OCI-LY7 (cell line): ENCODE measurements at regions not wholly inside any gene's neighbourhood (a gene's known extent, or its start where the extent isn't known, plus 50 kb on each side); places are given as distances from the start of the nearest gene placed in this dataset.

Source experiments
- BruUV-seq: library from RNA; stranded (reverse); fragments of 400-500 nt; replicated peaks from 2 replicates; lab custom pipeline; 2021; lab: Mats Ljungman, UMichigan
- CTCF ChIA-PET: fragments of 300-600 bp; sonication (Branson Sonifier 250); formaldehyde crosslinking; loops from one replicate; lab custom pipeline; 2022; ENCODE audit warnings: antibody characterized with exemption; ENCODE audit not compliant: unreplicated experiment; lab: Charles Lee
- POLR2A ChIA-PET: fragments of 300-600 bp; sonication (Branson Sonifier 250); formaldehyde crosslinking; loops from one replicate; lab custom pipeline; 2022; ENCODE audit warnings: antibody characterized with exemption; lab: Charles Lee
- DNase-seq: peaks from one replicate; pipeline ENCODE4 v3.0.0-alpha.2; 2015; ENCODE audit warnings: low spot score
- H2AFZ ChIP-seq: fragments of 200-600 bp; sonication (generic), shearing (Covaris generic); 2 replicates; pipeline ENCODE4 v1.6.1; 2014; ENCODE audit warnings: mild to moderate bottlenecking, antibody characterized with exemption, low read length, moderate library complexity
- H3K27ac ChIP-seq: fragments of 200-600 bp; sonication (generic); 2 replicates; pipeline ENCODE4 v1.5.1; 2014; ENCODE audit warnings: mixed run types, low read depth, mild to moderate bottlenecking, moderate library complexity, low read length, inconsistent platforms; ENCODE audit not compliant: poor library complexity, severe bottlenecking
- H3K36me3 ChIP-seq: fragments of 200-600 bp; sonication (generic); 2 replicates; pipeline ENCODE4 v1.6.1; 2014; ENCODE audit warnings: mild to moderate bottlenecking, antibody characterized with exemption, low read length, moderate library complexity, mixed read lengths; ENCODE audit not compliant: insufficient read depth
- H3K4me1 ChIP-seq: fragments of 200-600 bp; sonication (generic); 2 replicates; pipeline ENCODE4 v1.5.1; 2014; ENCODE audit warnings: mild to moderate bottlenecking, low read length; ENCODE audit not compliant: insufficient read depth, poor library complexity, severe bottlenecking
- H3K4me2 ChIP-seq: fragments of 200-600 bp; sonication (generic); 2 replicates; pipeline ENCODE4 v1.6.1; 2014; ENCODE audit warnings: mild to moderate bottlenecking, low read length
- H3K4me3 ChIP-seq: fragments of 200-600 bp; sonication (generic); 2 replicates; pipeline ENCODE4 v1.5.1; 2014; ENCODE audit warnings: mild to moderate bottlenecking, low read depth, low read length; ENCODE audit not compliant: poor library complexity, severe bottlenecking
- H3K79me2 ChIP-seq: fragments of 200-600 bp; sonication (generic); 2 replicates; pipeline ENCODE4 v1.6.1; 2016; ENCODE audit warnings: low read depth, mild to moderate bottlenecking, low read length, moderate library complexity, mixed read lengths; ENCODE audit not compliant: insufficient read depth
- H3K9me2 ChIP-seq: fragments of 200-600 bp; sonication (generic); 2 replicates; pipeline ENCODE4 v1.6.1; 2016; ENCODE audit warnings: mild to moderate bottlenecking, low read length, mixed read lengths; ENCODE audit not compliant: insufficient read depth
- H3K9me3 ChIP-seq: fragments of 200-600 bp; sonication (generic); 2 replicates; pipeline ENCODE4 v1.6.1; 2014; ENCODE audit warnings: mild to moderate bottlenecking, mixed run types, low read length, mixed read lengths
- H4K20me1 ChIP-seq: fragments of 200-600 bp; sonication (generic); 2 replicates; pipeline ENCODE4 v1.6.1; 2014; ENCODE audit warnings: mild to moderate bottlenecking, antibody characterized with exemption, low read length, moderate library complexity, mixed read lengths; ENCODE audit not compliant: insufficient read depth
- EZH2phosphoT487 ChIP-seq: fragments of 200-600 bp; sonication (generic); IDR thresholded peaks from 2 replicates; pipeline ENCODE4 v1.6.1; 2018; ENCODE audit warnings: low read depth, borderline replicate concordance, mild to moderate bottlenecking, mixed run types, antibody characterized with exemption, low read length, moderate library complexity, mixed read lengths
- intact Hi-C: fragments of 100-400 bp; cut with micrococcal nuclease; formaldehyde crosslinking; loops from one replicate; pipeline ENCODE4 v1.10.0; 2022; ENCODE audit not compliant: unreplicated experiment
- TF ChIP-seq, protein P1 (sequence below): fragments of 200-600 bp; sonication (generic); conservative IDR thresholded peaks from 2 replicates; pipeline ENCODE4 v1.5.1; 2014; ENCODE audit warnings: mild to moderate bottlenecking, antibody characterized with exemption, low read length, moderate library complexity, mixed read lengths

DNA sequence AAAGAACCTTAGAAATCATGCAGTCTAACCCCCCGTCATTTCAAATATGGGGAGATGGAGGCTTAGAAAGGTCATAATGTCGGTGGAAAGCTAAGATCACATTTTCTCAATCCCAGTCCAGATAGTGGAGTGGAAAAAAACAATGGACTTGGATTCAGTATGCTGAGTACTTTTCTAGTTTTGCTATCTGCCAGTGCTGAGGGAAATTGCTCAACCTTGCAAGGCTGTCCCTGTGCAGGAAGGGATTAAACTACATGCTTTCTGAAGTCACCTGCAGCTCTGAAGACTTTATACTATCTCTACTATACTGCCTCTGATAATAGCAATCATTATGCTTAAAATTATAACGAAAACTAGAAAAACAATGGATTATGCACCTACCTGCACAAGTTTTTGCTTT lies 272.8 kb downstream of the LRIG3 start:
- TF ChIP-seq, protein P1, sequence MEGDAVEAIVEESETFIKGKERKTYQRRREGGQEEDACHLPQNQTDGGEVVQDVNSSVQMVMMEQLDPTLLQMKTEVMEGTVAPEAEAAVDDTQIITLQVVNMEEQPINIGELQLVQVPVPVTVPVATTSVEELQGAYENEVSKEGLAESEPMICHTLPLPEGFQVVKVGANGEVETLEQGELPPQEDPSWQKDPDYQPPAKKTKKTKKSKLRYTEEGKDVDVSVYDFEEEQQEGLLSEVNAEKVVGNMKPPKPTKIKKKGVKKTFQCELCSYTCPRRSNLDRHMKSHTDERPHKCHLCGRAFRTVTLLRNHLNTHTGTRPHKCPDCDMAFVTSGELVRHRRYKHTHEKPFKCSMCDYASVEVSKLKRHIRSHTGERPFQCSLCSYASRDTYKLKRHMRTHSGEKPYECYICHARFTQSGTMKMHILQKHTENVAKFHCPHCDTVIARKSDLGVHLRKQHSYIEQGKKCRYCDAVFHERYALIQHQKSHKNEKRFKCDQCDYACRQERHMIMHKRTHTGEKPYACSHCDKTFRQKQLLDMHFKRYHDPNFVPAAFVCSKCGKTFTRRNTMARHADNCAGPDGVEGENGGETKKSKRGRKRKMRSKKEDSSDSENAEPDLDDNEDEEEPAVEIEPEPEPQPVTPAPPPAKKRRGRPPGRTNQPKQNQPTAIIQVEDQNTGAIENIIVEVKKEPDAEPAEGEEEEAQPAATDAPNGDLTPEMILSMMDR: no peak
- no peak for TF ChIP-seq EZH2phosphoT487
- no peaks in the 10 kb centered on the region for H3K36me3 ChIP-seq
- H3K27ac ChIP-seq: no peak overlapping the region
- no TSS peak for BruUV-seq
- H2AFZ ChIP-seq: no peak overlapping the region
- no peaks in the 10 kb centered on the region for H3K9me3 ChIP-seq
- H4K20me1 ChIP-seq: no peaks in the 10 kb centered on the region
- no peak overlapping the region for H3K4me3 ChIP-seq
- H3K9me2 ChIP-seq: no peaks in the 10 kb centered on the region
- no peaks in the 10 kb centered on the region for H3K79me2 ChIP-seq
- ChIA-PET CTCF (no interaction called here), POLR2A (no interaction called here)
- intact Hi-C loops: no loop called here
- no peak for DNase-seq
- H3K4me2 ChIP-seq: no peak overlapping the region
- H3K4me1 ChIP-seq: no peaks in the 10 kb centered on the region

DNA sequence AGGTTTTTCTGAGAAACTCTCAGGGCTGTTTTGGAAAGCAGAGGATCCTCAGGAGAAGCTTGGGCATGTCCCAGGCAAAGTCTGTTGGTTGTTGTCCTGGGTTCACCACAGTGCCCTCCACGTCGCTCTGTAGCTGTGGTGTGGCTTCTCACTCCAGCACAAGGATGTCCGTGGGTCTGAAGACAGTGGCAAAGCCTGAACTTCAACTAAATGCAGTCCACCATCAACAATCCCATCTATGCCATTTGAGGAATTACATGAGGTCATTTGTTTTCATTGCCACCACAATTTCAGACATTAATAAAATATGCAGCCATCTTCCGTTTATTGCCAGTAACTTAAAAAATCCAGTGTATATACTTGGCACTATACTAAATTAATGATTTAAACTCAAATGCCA lies 272.1 kb downstream of the LRIG3 start:
- Histone ChIP-seq H4K20me1 (no peaks in the 10 kb centered on the region), H3K4me3 (no peak overlapping the region), H2AFZ (no peak overlapping the region), H3K4me1 (no peaks in the 10 kb centered on the region), H3K9me3 (no peaks in the 10 kb centered on the region), H3K36me3 (no peaks in the 10 kb centered on the region), H3K9me2 (no peaks in the 10 kb centered on the region), H3K27ac (no peak overlapping the region), H3K79me2 (no peaks in the 10 kb centered on the region), H3K4me2 (no peak overlapping the region)
- CTCF ChIA-PET: no interaction called here
- no TSS peak for BruUV-seq
- intact Hi-C loops: no loop called here
- POLR2A ChIA-PET: interaction anchor here (0.5 kb wide), 1 partner anchor 354 kb away, joined by 3 read pairs; no protein-coding TSS in a partner anchor
- TF ChIP-seq, protein P1: no peak
- TF ChIP-seq EZH2phosphoT487: no peak
- no peak for DNase-seq

DNA sequence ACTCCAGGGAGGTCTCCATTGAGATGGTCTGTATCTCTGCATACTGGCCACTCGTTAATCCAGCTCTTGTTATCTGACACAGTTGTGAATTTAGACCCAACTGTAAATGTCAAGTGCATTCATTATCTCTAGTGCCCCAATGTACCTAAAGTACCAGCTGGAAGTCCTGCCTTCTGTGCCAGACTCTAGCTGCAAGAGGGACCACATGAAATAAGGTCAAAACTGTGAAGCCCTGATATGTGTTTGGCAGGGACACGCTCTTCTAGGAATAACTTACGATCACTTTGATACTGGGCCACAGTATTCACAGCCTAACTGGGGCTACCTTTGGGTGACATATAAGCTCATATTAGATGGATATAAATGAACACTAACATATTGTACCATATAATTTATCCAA lies 268.5 kb downstream of the LRIG3 start:
- Histone ChIP-seq H3K4me2 (no peak overlapping the region), H3K4me1 (no peaks in the 10 kb centered on the region), H3K9me3 (no peaks in the 10 kb centered on the region), H3K27ac (no peak overlapping the region), H3K79me2 (no peaks in the 10 kb centered on the region), H3K4me3 (no peak overlapping the region), H3K36me3 (no peaks in the 10 kb centered on the region), H4K20me1 (no peaks in the 10 kb centered on the region), H3K9me2 (no peaks in the 10 kb centered on the region), H2AFZ (no peak overlapping the region)
- DNase-seq: no peak
- intact Hi-C loops: no loop called here
- ChIA-PET CTCF (no interaction called here), POLR2A (no interaction called here)
- no TSS peak for BruUV-seq
- no peak for TF ChIP-seq EZH2phosphoT487
- TF ChIP-seq, protein P1: no peak
